Left lung (tissue), 4 donors: ENCODE measurements at regions not wholly inside any gene's neighbourhood (a gene's known extent, or its start where the extent isn't known, plus 50 kb on each side); places are given as distances from the start of the nearest gene placed in this dataset.
"Not testable (repeated sequence)": the region's sequence is repeated elsewhere in the genome, so short reads cannot be mapped to it uniquely, and the experiment has no call there.

Experiments
- ATAC-seq: fragments of 200-7000 bp; cut with Tn5 transposase; one replicate; pipeline ENCODE4 v1.9.1; 2020; ENCODE audit warnings: moderate library complexity
- DNase-seq, 4 donors: peaks; one replicate each; pipeline ENCODE4 v3.0.0-alpha.2; 2013 to 2020
- H3K27ac ChIP-seq, 2 donors: fragments of 200-600 bp; sonication (generic) in 1 of 2; one replicate each; pipeline versions ENCODE4 v1.5.0 to v1.8.0; 2020 to 2021
- H3K27me3 ChIP-seq, 2 donors: fragments of 200-600 bp; sonication (generic) in 1 of 2; one replicate each; pipeline versions ENCODE4 v1.5.0 to v1.8.0; 2020 to 2021
- H3K36me3 ChIP-seq, 2 donors: fragments of 200-600 bp; sonication (generic) in 1 of 2; one replicate each; pipeline versions ENCODE4 v1.5.0 to v1.8.0; 2020 to 2021
- H3K4me1 ChIP-seq, 2 donors: fragments of 200-600 bp; one replicate each; pipeline ENCODE4 v1.8.0; 2021
- H3K4me3 ChIP-seq, 2 donors: fragments of 200-600 bp; sonication (generic) in 1 of 2; one replicate each; pipeline versions ENCODE4 v1.5.0 to v1.8.0; 2020 to 2021; ENCODE audit warnings: mild to moderate bottlenecking in 1 of 2
- H3K9me3 ChIP-seq, 2 donors: fragments of 200-600 bp; sonication (generic) in 1 of 2; one replicate each; pipeline versions ENCODE4 v1.5.0 to v1.8.0; 2020 to 2021
- intact Hi-C, 2 donors: fragments of 100-400 bp; cut with DNase I; formaldehyde crosslinking; loops; one replicate each; pipeline versions ENCODE4 v1.11.2 to v1.14.2; 2022
- TF ChIP-seq, protein P1 (sequence below), 2 donors: fragments of 200-600 bp; sonication (generic) in 1 of 2; IDR thresholded peaks; one replicate each; pipeline versions ENCODE4 v1.5.0 to v1.8.0; 2021; ENCODE audit warnings: antibody characterized with exemption in 2 of 2
- donor health status: DM: no; HTN: yes; CAD: no.
- donor health status: DM: no; HTN: no; CAD: no.

DNA sequence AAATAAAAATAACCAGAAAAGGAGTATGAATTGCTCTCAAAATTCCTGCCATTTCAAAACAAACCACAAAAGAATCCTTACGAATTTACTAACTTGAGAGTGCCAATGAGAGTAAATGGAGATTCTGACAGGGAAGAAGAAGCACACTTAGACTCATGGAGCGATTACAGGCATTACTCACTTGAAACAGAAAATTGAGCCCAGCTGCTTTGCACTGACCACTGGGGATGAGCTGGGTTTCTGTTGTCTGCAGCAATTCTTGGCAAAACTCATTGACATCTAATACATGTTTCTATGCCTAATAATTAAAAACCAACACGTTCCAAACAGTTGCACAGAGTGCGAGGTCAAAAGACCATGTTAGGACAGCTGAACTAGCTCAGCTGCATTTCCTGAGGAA lies 731.6 kb downstream of the DNAH5 start:
- intact Hi-C loops = no loop called here
- TF ChIP-seq, protein P1, sequence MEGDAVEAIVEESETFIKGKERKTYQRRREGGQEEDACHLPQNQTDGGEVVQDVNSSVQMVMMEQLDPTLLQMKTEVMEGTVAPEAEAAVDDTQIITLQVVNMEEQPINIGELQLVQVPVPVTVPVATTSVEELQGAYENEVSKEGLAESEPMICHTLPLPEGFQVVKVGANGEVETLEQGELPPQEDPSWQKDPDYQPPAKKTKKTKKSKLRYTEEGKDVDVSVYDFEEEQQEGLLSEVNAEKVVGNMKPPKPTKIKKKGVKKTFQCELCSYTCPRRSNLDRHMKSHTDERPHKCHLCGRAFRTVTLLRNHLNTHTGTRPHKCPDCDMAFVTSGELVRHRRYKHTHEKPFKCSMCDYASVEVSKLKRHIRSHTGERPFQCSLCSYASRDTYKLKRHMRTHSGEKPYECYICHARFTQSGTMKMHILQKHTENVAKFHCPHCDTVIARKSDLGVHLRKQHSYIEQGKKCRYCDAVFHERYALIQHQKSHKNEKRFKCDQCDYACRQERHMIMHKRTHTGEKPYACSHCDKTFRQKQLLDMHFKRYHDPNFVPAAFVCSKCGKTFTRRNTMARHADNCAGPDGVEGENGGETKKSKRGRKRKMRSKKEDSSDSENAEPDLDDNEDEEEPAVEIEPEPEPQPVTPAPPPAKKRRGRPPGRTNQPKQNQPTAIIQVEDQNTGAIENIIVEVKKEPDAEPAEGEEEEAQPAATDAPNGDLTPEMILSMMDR (IDR thresholded peaks at IDR 0.05) = no peak
- no peak overlapping the region for H3K4me3 ChIP-seq
- H3K36me3 ChIP-seq = no peaks in the 10 kb centered on the region
- H3K27me3 ChIP-seq = no peaks in the 10 kb centered on the region
- no peak for DNase-seq
- H3K4me1 ChIP-seq = no peaks in the 10 kb centered on the region
- no peak for ATAC-seq
- H3K27ac ChIP-seq = no peak overlapping the region
- no peaks in the 10 kb centered on the region for H3K9me3 ChIP-seq

DNA sequence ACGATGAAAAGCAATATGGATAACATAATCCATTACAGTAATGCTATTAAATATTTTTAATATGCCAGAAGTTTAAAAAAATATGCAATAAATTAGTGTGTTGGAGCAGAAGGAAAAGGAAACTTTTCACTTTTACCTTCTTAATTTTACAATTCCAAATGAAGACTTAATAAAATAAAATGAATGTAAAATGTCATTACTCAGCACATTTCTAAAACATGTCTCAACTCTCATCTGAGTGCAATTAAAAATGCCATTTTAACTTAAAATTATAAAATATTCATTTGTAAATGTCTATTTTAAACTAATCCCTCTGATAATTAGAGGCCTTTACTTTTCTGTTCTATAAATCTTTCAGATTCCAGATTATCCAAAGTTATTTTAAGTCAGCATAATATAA lies 733.4 kb downstream of the DNAH5 start:
- TF ChIP-seq, protein P1 (IDR thresholded peaks at IDR 0.05) = no peak
- Histone ChIP-seq H3K9me3 (no peaks in the 10 kb centered on the region), H3K4me1 (no peaks in the 10 kb centered on the region), H3K27ac (no peak overlapping the region), H3K36me3 (no peaks in the 10 kb centered on the region), H3K27me3 (no peaks in the 10 kb centered on the region), H3K4me3 (no peak overlapping the region)
- DNase-seq (no peak), ATAC-seq (no peak)
- intact Hi-C loops = no loop called here

DNA sequence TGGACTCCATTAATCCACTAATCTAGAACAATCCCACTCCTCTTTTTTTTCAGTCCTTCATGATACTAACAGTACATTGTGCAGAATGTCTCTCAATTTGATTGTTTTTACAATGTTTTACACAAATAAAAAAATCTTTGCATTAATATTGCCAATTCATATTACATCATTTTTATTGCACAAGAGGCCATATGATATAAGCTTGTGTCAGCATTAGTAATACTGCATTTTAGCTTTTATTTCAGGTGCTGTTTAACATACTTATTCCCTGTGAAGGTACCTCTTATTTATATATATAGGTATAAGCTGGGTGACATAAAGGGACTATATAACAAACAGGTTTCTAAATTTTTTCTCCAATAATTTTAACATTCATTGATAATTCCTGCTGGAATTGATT lies 737.4 kb downstream of the DNAH5 start:
- TF ChIP-seq, protein P1 (IDR thresholded peaks at IDR 0.05) = no peak
- Histone ChIP-seq H3K36me3 (no peaks in the 10 kb centered on the region), H3K9me3 (peaks cover 0 to 15% of the 10 kb centered on the region in 2 donors), H3K4me3 (no peak overlapping the region), H3K27ac (no peak overlapping the region), H3K27me3 (no peaks in the 10 kb centered on the region), H3K4me1 (no peaks in the 10 kb centered on the region)
- ATAC-seq = no peak
- intact Hi-C loops = no loop called here
- no peak for DNase-seq

DNA sequence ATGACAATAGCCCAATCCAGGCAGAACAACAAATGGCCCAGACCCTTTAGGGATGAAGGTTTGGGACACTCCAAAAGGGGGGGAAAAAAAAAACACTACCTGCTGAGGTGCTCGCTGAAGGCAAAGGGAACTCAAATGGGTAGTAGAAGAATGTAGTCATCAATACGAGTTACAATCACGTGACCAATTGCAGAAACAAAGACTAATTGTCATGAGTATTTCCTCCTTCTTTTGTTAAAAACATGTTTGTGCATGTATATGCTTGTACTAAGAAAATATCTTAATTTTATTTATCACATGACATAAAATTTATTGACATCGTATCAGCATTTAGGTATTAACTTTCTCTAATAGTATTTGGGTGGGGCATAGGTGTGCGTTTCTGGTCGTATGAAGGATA lies 743.5 kb downstream of the DNAH5 start:
- Histone ChIP-seq H3K4me3 (no peak overlapping the region), H3K27ac (no peak overlapping the region), H3K36me3 (no peaks in the 10 kb centered on the region), H3K4me1 (no peaks in the 10 kb centered on the region), H3K9me3 (peaks cover 0 to 31% of the 10 kb centered on the region in 2 donors), H3K27me3 (no peaks in the 10 kb centered on the region)
- TF ChIP-seq, protein P1 (IDR thresholded peaks at IDR 0.05) = no peak
- intact Hi-C loops = no loop called here
- no peak for ATAC-seq
- no peak for DNase-seq

DNA sequence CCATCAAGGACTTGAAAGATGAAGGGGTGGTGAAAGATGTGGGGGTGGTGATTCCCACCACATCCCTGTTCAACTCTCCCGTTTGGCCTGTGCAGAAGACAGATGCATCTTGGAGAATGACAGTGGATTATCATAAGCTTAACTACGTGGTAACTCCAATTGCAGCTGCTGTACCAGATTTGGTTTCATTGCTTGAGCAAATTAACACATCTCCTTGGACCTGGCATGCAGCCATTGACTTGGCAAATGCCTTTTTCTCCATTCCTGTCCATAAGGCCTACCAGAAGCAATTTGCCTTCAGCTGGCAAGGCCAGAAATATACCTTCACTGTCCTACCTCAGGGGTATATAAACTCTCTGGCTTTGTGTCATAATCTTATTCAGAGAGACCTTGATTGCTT lies 746.3 kb downstream of the DNAH5 start:
- H3K9me3 ChIP-seq = peaks cover 0 to 26% of the 10 kb centered on the region in 2 donors
- H3K27me3 ChIP-seq, H3K4me1 ChIP-seq, DNase-seq, ATAC-seq, H3K4me3 ChIP-seq, H3K36me3 ChIP-seq, intact Hi-C loops, H3K27ac ChIP-seq: not testable (repeated sequence)

DNA sequence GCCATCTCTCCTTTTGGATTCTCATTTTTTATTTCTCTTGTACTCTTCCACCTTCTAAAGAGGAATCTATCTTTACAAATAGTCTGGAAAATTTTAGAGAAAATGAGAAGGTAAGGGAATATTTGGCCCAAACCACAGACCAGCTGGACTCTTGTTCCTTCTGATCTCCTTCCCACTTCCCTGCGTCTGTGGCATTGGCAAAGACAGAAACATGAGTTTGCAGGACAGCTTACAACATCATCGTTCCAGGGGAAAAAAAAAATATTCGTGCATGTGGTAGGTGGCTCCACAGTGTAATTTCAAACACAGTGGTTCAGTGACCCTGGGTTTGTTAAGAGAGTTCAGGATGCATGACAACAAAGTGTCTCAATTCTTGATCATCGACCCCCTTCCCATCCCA lies 755.0 kb downstream of the DNAH5 start:
- ATAC-seq (no peak), DNase-seq (no peak)
- Histone ChIP-seq H3K9me3 (no peaks in the 10 kb centered on the region), H3K27me3 (no peaks in the 10 kb centered on the region), H3K36me3 (no peaks in the 10 kb centered on the region), H3K4me1 (no peaks in the 10 kb centered on the region), H3K27ac (no peak overlapping the region), H3K4me3 (no peak overlapping the region)
- TF ChIP-seq, protein P1 (IDR thresholded peaks at IDR 0.05) = no peak
- intact Hi-C loops = no loop called here
